Small intestine (tissue), 7 donors: ENCODE measurements at regions not wholly inside any gene's neighbourhood (a gene's known extent, or its start where the extent isn't known, plus 50 kb on each side); places are given as distances from the start of the nearest gene placed in this dataset.

Source experiments
- DNase-seq, 2 donors: peaks; one replicate each; pipeline versions ENCODE4 v3.0.0 to v3.0.0-alpha.2; 2013
- FAIRE-seq: peaks from 2 replicates; lab custom pipeline; 2012; peaks lifted over from hg19 to GRCh38; lab: Jason Lieb, UNC
- H3K27ac ChIP-seq, 3 donors: one replicate each; pipeline ENCODE4 v1.5.1; 2013; ENCODE audit warnings: low read length in 2 of 3, mild to moderate bottlenecking in 2 of 3, control low read depth in 1 of 3, inconsistent platforms in 1 of 3, low read depth in 1 of 3, moderate library complexity in 1 of 3
- H3K27me3 ChIP-seq, 3 donors: one replicate each; pipeline ENCODE4 v1.6.1; 2013; ENCODE audit warnings: low read length in 3 of 3, inconsistent platforms in 1 of 3; ENCODE audit not compliant: control insufficient read depth in 3 of 3, insufficient read depth in 3 of 3
- H3K36me3 ChIP-seq, 3 donors: one replicate each; pipeline ENCODE4 v1.6.1; 2013; ENCODE audit warnings: low read length in 3 of 3, inconsistent platforms in 1 of 3, low read depth in 1 of 3, mild to moderate bottlenecking in 1 of 3, moderate library complexity in 1 of 3; ENCODE audit not compliant: control insufficient read depth in 3 of 3, insufficient read depth in 2 of 3
- H3K4me1 ChIP-seq, 3 donors: one replicate each; pipeline ENCODE4 v1.6.1; 2013; ENCODE audit warnings: low read length in 2 of 3, inconsistent platforms in 1 of 3, low read depth in 1 of 3, mild to moderate bottlenecking in 1 of 3, moderate library complexity in 1 of 3; ENCODE audit not compliant: control insufficient read depth in 3 of 3, insufficient read depth in 2 of 3
- H3K4me3 ChIP-seq, 3 donors: one replicate each; pipeline ENCODE4 v1.5.1; 2013; ENCODE audit warnings: low read length in 3 of 3, control low read depth in 1 of 3, inconsistent platforms in 1 of 3, low read depth in 1 of 3, mild to moderate bottlenecking in 1 of 3, moderate library complexity in 1 of 3
- H3K9me3 ChIP-seq, 2 donors: one replicate each; pipeline ENCODE4 v1.6.1; 2013; ENCODE audit warnings: low read depth in 1 of 2, low read length in 1 of 2; ENCODE audit not compliant: control insufficient read depth in 2 of 2, insufficient read depth in 1 of 2
- WGBS, 3 donors: extraction: QIAGEN DNeasy Blood & Tissue Kit; methylation state at CpG; one replicate each; pipeline ENCODE4 v1.1.7; 2013; 5-methylcytosine and 5-hydroxymethylcytosine counted together
- donor health status: healthy with polysubstance abuse.
- donor health status: control.
- donor health status: control.
- donor health status: Bipolar disorder and iron deficiency.
- donor health status: healthy.

- FAIRE-seq (no peak), DNase-seq (no peak)
- Histone ChIP-seq H3K27ac (no peak overlapping the region), H3K4me3 (no peak overlapping the region), H3K36me3 (no peaks in the 10 kb centered on the region), H3K9me3 (peaks cover 0 to 8% of the 10 kb centered on the region in 2 donors), H3K4me1 (no peaks in the 10 kb centered on the region), H3K27me3 (no peaks in the 10 kb centered on the region)
- 75 to 94% (median 80%) methylated on average over 3 of the region's 3 CpGs for WGBS, 3 donors
Measured at GRCh38 chr18:78899241-78899640, 80.4 kb upstream of the SALL3 start.

GRCh38 chr18:78900938-78901909 lies 78.4 kb upstream of the SALL3 start:
- Histone ChIP-seq H3K4me1 (no peaks in the 10 kb centered on the region), H3K9me3 (peaks cover 0 to 8% of the 10 kb centered on the region in 2 donors), H3K4me3 (no peak overlapping the region), H3K27me3 (no peaks in the 10 kb centered on the region), H3K27ac (no peak overlapping the region), H3K36me3 (no peaks in the 10 kb centered on the region)
- WGBS, 3 donors, result 64 to 82% (median 72%) methylated on average over 24 of the region's 24 CpGs
- FAIRE-seq (no peak), DNase-seq (no peak)

- 80 to 86% (median 82%) methylated on average over 24 of the region's 24 CpGs for WGBS, 3 donors
- Histone ChIP-seq H3K9me3 (peaks cover 0 to 8% of the 10 kb centered on the region in 2 donors), H3K4me1 (no peaks in the 10 kb centered on the region), H3K4me3 (no peak overlapping the region), H3K36me3 (no peaks in the 10 kb centered on the region), H3K27me3 (no peaks in the 10 kb centered on the region), H3K27ac (no peak overlapping the region)
- FAIRE-seq, result no peak
- no peak for DNase-seq
Measured at GRCh38 chr18:78901923-78902794, 77.5 kb upstream of the SALL3 start.

- DNase-seq (no peak), FAIRE-seq (no peak)
- no peaks in the 10 kb centered on the region for H3K4me1 ChIP-seq
- peaks cover 0 to 8% of the 10 kb centered on the region in 2 donors for H3K9me3 ChIP-seq
- no peak overlapping the region for H3K27ac ChIP-seq
- no peak overlapping the region for H3K4me3 ChIP-seq
- WGBS, 3 donors, result 68 to 80% (median 72%) methylated on average over 11 of the region's 11 CpGs
- no peaks in the 10 kb centered on the region for H3K36me3 ChIP-seq
- H3K27me3 ChIP-seq, result no peaks in the 10 kb centered on the region
Measured at GRCh38 chr18:78902795-78903435, 76.7 kb upstream of the SALL3 start.

GRCh38 chr18:78903436-78904178 lies 76.0 kb upstream of the SALL3 start:
- Histone ChIP-seq H3K36me3 (no peaks in the 10 kb centered on the region), H3K27ac (no peak overlapping the region), H3K27me3 (no peaks in the 10 kb centered on the region), H3K9me3 (peaks cover 0 to 4% of the 10 kb centered on the region in 2 donors), H3K4me3 (no peak overlapping the region), H3K4me1 (no peaks in the 10 kb centered on the region)
- WGBS, 3 donors, result 72 to 75% (median 74%) methylated on average over 22 of the region's 22 CpGs
- FAIRE-seq (no peak), DNase-seq (no peak)

GRCh38 chr18:78904179-78904531 lies 75.5 kb upstream of the SALL3 start:
- WGBS, 3 donors, result 68 to 78% (median 74%) methylated on average over 11 of the region's 11 CpGs
- no peak for DNase-seq
- no peak for FAIRE-seq
- Histone ChIP-seq H3K4me1 (no peaks in the 10 kb centered on the region), H3K9me3 (peaks cover 0 to 3% of the 10 kb centered on the region in 2 donors), H3K27me3 (no peaks in the 10 kb centered on the region), H3K27ac (no peak overlapping the region), H3K4me3 (no peak overlapping the region), H3K36me3 (no peaks in the 10 kb centered on the region)

- no peaks in the 10 kb centered on the region for H3K27me3 ChIP-seq
- H3K36me3 ChIP-seq, result no peaks in the 10 kb centered on the region
- FAIRE-seq, result no peak
- H3K27ac ChIP-seq, result no peak overlapping the region
- no peak for DNase-seq
- H3K9me3 ChIP-seq, result no peaks in the 10 kb centered on the region
- WGBS, 3 donors, result 78 to 90% (median 90%) methylated on average over 9 of the region's 9 CpGs
- no peaks in the 10 kb centered on the region for H3K4me1 ChIP-seq
- no peak overlapping the region for H3K4me3 ChIP-seq
Measured at GRCh38 chr18:78905334-78905733, 74.3 kb upstream of the SALL3 start.
